Activated CD4-positive, alpha-beta T cell treated with anti-CD3 and anti-CD28 coated beads for 4 hours (primary cell): ENCODE measurements at regions not wholly inside any gene's neighbourhood (a gene's known extent, or its start where the extent isn't known, plus 50 kb on each side); places are given as distances from the start of the nearest gene placed in this dataset.

Source experiments
- DNase-seq, 2 donors: peaks; one replicate each; pipeline ENCODE4 v3.0.0-alpha.2; 2020

DNA sequence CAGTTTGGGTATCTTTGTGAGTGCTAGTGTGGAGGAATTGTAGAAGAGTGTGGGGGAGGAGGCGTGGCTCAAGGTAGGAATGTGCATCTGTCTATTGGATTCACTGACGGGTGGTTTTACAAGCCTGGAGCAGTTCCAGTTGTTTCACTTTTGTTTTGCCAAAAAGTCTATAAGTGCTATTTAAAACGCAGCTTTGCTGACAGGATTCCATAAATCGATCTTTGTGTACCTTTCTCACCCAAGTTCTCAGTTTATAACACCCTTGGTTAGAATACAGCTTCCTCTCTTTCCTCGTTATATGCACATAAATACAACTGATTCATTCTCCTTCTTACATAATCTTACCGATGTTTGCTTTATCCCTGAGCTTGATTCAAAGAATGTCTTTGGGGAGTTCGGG lies 123.2 kb upstream of the UBE2E2 start:
- no peak for DNase-seq

DNA sequence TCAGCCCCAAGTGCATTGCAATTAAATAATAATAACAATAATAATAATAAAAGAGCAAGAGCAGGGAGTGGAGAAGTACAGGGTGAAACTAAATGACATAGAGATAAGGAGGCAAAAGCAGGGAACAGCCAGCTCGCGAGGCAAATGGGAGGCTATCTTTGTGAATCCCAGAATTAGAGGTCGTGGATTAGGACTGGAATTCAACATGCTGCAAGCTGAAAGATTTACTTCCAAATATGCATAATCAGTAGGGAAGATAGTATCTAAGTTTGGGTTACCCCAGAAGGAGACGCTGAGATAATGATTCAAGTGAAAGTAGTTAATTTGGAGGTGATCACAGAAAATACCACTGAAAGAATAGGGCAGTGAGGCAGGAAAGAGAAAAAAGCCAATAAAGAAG lies 119.4 kb upstream of the UBE2E2 start:
- no peak for DNase-seq

DNA sequence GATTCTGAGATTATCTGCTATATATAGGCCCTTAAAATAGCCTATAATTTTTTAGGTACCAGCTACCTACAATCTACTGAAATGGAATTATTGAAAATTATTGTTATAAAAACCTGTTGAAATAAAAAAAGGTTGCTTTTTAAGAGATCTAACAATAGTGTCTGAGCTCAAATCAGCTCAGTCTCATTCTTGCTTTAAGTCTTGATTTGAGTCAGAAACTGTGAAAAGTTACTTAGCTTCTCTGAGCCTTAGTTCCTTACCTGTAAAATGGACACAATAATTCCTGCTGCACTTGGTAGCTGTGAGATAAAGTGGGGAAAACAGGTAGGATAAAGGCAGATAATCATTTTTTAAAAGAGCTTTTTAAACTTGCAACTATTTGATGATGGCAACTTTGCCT lies 118.8 kb upstream of the UBE2E2 start:
- no peak for DNase-seq

GRCh38 chr3:23085261-23085660 lies 117.9 kb upstream of the UBE2E2 start:
- DNase-seq: no peak

- no peak for DNase-seq
Observed at GRCh38 chr3:23086331-23086730, 116.8 kb upstream of the UBE2E2 start.

GRCh38 chr3:23086831-23087230 lies 116.3 kb upstream of the UBE2E2 start:
- no peak for DNase-seq

GRCh38 chr3:23094412-23094811 lies 108.7 kb upstream of the UBE2E2 start:
- no peak for DNase-seq

DNA sequence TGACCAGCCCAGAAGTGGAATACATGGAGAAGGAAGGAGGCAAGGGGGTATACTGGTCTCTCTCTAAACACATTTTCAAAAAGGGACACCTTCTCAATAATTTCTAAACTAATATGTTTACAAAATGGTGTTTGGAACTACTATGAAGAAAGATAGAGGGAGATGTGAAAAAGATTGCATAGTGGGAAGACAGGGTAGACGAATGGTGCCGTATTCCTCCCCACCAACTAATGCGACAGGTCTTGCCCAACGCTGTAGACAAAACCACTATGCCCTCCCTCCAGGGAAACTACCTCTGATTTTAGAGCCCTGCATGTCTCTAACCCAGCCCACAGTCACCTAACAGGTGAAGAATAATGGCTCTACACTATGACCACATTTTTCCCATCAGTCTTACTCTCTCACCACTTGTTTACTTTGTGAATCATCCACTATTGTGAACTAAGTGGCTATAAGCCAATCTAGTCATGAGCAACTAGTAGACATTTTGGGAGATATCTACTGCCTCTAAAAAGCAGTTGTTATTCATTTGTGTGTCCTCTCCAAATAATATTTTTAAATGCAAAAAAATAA lies 108.2 kb upstream of the UBE2E2 start:
- no peak for DNase-seq

GRCh38 chr3:23096041-23096440 lies 107.1 kb upstream of the UBE2E2 start:
- no peak for DNase-seq

DNA sequence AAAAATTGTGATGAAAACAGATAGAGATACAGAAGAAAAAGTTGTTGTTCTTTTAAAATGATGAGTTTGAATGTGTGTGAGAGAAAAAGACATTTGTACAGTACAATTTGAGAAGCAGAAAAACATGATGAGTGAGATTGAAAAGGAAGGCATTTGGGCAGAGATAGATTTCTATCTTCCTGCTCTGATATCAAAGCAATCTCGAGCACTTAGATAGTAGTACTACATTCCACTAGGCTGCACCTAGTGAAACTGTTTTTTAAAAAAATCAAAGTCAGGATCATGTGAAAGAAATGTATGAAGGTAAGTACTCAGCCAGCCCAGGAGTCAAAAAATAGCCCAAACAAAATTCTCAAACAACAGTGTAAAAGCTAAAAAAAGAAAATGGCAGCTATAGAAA lies 104.1 kb upstream of the UBE2E2 start:
- DNase-seq: no peak

DNA sequence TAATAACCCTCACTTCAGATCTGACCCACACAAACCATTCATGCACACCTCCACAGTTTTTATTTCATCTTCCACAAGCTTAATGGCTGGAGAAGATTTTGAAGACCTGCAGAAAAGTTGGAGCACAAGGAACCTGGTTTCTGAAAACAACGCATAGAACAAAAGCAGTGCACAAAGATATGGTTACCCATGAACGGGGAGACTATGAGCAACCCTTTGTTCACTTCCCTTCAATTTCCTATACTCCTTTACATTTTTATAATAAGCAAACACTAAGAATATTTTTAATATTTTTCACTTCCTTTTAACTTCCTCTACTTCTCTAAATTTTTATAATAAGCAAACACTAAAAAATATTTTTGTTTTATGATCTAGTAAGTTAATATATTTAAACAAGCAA lies 103.5 kb upstream of the UBE2E2 start:
- no peak for DNase-seq

DNA sequence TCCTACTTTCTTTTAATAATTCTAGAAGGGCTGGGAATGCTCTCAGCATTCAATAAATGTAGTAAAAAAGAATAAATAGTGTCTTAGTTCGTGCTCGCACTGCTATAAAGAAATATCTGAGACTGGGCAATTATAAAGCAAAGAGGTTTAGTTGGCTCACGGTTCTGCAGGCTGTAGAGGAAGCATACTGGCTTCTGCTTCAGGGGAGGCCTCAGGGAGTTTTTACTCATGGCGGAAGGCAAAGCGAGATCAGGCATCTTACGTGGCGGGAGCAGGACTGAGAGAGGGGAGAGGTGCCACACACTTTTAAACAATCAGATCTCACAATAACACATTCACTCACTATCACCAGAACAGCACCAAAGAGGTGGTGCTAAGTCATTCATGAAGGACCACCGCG lies 103.0 kb upstream of the UBE2E2 start:
- no peak for DNase-seq

DNA sequence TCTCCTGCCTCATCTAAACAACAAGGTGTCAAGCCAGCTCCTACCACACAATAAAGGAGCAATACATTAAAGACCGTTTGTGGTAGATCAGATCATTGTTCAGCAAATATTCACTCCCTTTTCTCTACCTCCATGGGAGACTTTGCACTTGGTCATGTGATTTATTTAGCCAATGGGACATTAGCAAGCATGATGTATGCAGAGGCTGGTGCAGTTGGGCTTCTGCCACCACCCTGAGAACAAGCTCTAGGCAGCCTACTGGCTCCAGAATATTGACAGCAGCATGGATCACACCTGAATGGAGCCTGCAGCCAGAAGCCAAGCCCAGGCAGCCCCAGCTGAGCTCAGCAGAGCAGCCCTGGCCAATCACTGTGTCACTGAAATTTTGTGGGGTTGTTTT lies 99.4 kb upstream of the UBE2E2 start:
- no peak for DNase-seq

DNA sequence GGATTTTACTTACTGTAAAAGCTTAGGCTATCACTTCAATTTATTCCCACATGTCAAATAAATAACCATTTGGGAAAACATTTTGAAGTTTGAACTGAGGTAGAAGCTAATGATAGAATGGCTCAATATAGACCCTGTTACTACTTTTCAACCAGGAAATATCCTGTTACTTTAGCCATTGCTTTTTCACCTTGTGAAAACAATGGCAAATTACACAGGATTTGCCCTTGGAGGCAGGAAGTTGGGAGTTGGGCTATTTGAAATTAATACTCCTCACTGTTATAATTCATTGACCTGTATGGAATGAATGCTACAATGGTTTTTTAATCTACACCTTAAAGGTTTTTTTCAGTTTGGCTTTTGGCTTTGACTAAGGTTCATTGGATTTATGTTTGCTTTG lies 98.1 kb upstream of the UBE2E2 start:
- no peak for DNase-seq

GRCh38 chr3:23106666-23107065 lies 96.5 kb upstream of the UBE2E2 start:
- DNase-seq: no peak

- DNase-seq: no peak
Observed at GRCh38 chr3:23107221-23107620, 95.9 kb upstream of the UBE2E2 start.

GRCh38 chr3:23108451-23109057 lies 94.6 kb upstream of the UBE2E2 start:
- DNase-seq: no peak

DNA sequence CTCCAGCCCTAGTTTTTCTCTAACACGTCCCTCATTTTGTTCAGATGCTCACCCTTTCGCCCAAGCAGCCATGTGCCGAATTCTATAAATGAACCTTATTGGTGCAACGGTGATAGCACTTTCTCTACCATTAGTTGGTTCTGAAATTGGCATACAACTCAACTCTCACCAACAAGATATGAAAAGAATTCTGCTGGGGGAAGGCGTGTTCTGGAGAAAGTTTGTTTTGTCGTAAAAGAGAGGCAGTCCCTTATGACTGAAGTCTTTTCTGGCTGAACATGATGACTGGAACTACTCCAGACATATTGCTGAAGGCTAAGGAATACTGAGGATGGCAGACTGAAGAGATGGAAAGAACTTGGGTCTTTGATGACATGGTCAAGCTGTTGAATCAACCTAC lies 91.8 kb upstream of the UBE2E2 start:
- no peak for DNase-seq

DNA sequence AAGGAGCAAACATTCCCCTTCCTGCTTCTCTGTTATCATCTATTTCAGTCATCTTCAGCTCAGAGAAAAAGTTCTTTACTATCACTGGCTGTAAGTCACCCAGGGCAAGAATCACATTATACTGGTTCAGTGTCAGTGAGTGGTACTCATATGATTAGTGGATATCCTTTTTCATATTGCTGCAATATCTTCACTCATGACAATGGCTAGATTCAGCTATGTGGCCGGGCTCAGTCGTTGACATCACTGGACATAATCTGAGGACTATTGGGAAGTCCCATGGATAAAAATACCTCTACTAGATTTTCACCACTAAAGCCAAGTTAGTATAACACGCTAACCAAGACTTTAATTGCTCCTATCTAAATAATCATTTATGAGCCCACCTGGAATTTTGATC lies 91.3 kb upstream of the UBE2E2 start:
- DNase-seq: no peak

DNA sequence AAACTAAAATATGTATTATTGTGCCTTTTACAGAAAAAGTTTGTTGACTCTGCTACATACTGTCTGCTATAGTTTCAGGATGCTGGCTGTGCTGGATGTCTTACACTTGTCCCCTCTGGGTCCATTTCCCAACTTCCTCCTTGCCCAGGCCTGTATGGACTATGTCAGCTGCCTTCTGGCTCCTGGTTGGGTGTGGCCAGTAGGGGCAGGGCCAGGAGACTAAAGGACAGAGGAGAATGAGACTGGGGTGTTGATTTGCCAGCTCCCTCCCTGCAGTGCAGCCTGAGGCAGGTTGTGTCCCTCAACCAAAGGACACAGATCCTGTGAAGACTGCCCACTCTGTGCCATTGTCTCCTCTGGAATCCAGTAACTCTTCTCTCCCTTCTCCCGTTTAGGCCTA lies 90.6 kb upstream of the UBE2E2 start:
- DNase-seq: no peak

GRCh38 chr3:23113455-23114171 lies 89.5 kb upstream of the UBE2E2 start:
- DNase-seq: no peak

- DNase-seq: no peak
Observed at GRCh38 chr3:23114432-23114831, 88.7 kb upstream of the UBE2E2 start.

GRCh38 chr3:23115171-23115877 lies 87.8 kb upstream of the UBE2E2 start:
- DNase-seq: no peak
